OCI-LY3 (cell line): ENCODE measurements at regions not wholly inside any gene's neighbourhood (a gene's known extent, or its start where the extent isn't known, plus 50 kb on each side); places are given as distances from the start of the nearest gene placed in this dataset.
"Not testable (repeated sequence)": the region's sequence is repeated elsewhere in the genome, so short reads cannot be mapped to it uniquely, and the experiment has no call there.

ENCODE experiments used
- H2AFZ ChIP-seq: fragments of 200-600, 300-600 bp; shearing (Covaris generic); 2 replicates; pipeline ENCODE4 v1.6.0; 2014; ENCODE audit warnings: antibody characterized with exemption, low read depth, low read length
- H3K27ac ChIP-seq: fragments of 200-600, 300-600 bp; sonication (generic); 2 replicates; pipeline ENCODE4 v1.5.1; 2014; ENCODE audit warnings: mild to moderate bottlenecking, low read length, moderate library complexity, mixed read lengths
- H3K27me3 ChIP-seq: fragments of 200-600, 300-600 bp; sonication (generic); 2 replicates; pipeline ENCODE4 v1.6.1; 2014; ENCODE audit warnings: low read depth, low read length, mixed read lengths
- H3K36me3 ChIP-seq: fragments of 200-600, 300-600 bp; sonication (generic); replicated peaks from 2 replicates; pipeline ENCODE3; 2014; ENCODE audit warnings: low read depth, low read length, mixed read lengths
- H3K4me1 ChIP-seq: fragments of 300-600, 200-600 bp; sonication (generic); 2 replicates; pipeline ENCODE4 v1.6.1; 2014; ENCODE audit warnings: low read length, mixed read lengths
- H3K4me2 ChIP-seq: fragments of 200-600, 300-600 bp; sonication (generic); 2 replicates; pipeline ENCODE4 v1.6.1; 2014; ENCODE audit warnings: low read length, mixed read lengths
- H3K4me3 ChIP-seq: fragments of 300-600, 200-600 bp; sonication (generic); 2 replicates; pipeline ENCODE4 v1.5.1; 2014; ENCODE audit warnings: antibody characterized with exemption, mild to moderate bottlenecking, low read length, moderate library complexity
- H3K79me2 ChIP-seq: fragments of 300-600, 200-600 bp; shearing (Covaris generic); 2 replicates; pipeline ENCODE4 v1.6.1; 2014; ENCODE audit warnings: mild to moderate bottlenecking, low read length, mixed read lengths
- H3K9ac ChIP-seq: fragments of 300-600, 200-600 bp; shearing (Covaris generic); 2 replicates; pipeline ENCODE4 v1.6.0; 2014; ENCODE audit warnings: mild to moderate bottlenecking, low read length, moderate library complexity
- H3K9me3 ChIP-seq: fragments of 200-600, 300-600 bp; shearing (Covaris generic); 2 replicates; pipeline ENCODE4 v1.6.1; 2014; ENCODE audit warnings: low read length, mixed read lengths; ENCODE audit not compliant: insufficient read depth
- H4K20me1 ChIP-seq: fragments of 200-600, 300-600 bp; sonication (generic); 2 replicates; pipeline ENCODE4 v1.6.1; 2016; ENCODE audit warnings: low read length, mixed read lengths; ENCODE audit not compliant: insufficient read depth
- EZH2phosphoT487 ChIP-seq: fragments of 200-600 bp; shearing (Covaris generic); IDR thresholded peaks from 2 replicates; pipeline ENCODE4 v1.6.1; 2018; ENCODE audit warnings: antibody characterized with exemption, mixed run types, low read depth
- TF ChIP-seq, protein P1 (sequence below): fragments of 200-600, 300-600 bp; sonication (generic); IDR thresholded peaks from 2 replicates; pipeline ENCODE4 v1.5.1; 2014; ENCODE audit warnings: antibody characterized with exemption, low read length, low read depth

DNA sequence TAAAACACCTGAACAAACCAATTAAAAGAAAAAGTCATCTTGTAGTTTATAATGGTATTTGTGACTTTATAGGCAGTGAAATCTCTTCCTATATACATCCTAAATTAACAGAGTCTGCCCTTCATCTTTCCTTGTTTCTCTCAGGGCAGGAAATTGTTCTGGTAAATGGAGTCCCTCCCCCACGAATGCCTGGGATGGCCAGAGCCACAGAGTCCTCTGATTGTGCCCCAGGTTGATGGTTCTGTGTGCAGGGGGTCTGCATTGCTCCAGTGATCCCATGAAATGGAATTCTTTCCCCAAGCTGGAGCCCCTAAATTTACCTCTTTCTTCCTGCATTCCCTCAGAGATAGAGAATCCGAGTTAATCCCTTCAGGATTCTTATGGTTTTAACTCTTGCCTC lies 155.5 kb downstream of the MTX2 start:
- peaks cover 11% of the 10 kb centered on the region for H3K36me3 ChIP-seq
- H3K27ac ChIP-seq, result no peak overlapping the region
- no peaks in the 10 kb centered on the region for H4K20me1 ChIP-seq
- H3K4me3 ChIP-seq, result no peak overlapping the region
- peaks cover 4% of the 10 kb centered on the region; the same call in 1 of the 2 replicates for H3K4me1 ChIP-seq
- H3K4me2 ChIP-seq, result no peak overlapping the region
- no peak overlapping the region for H3K9ac ChIP-seq
- no peaks in the 10 kb centered on the region for H3K27me3 ChIP-seq
- peaks cover 6% of the 10 kb centered on the region for H3K9me3 ChIP-seq
- no peak overlapping the region for H2AFZ ChIP-seq
- H3K79me2 ChIP-seq, result no peaks in the 10 kb centered on the region
- TF ChIP-seq EZH2phosphoT487, result no peak
- TF ChIP-seq, protein P1, sequence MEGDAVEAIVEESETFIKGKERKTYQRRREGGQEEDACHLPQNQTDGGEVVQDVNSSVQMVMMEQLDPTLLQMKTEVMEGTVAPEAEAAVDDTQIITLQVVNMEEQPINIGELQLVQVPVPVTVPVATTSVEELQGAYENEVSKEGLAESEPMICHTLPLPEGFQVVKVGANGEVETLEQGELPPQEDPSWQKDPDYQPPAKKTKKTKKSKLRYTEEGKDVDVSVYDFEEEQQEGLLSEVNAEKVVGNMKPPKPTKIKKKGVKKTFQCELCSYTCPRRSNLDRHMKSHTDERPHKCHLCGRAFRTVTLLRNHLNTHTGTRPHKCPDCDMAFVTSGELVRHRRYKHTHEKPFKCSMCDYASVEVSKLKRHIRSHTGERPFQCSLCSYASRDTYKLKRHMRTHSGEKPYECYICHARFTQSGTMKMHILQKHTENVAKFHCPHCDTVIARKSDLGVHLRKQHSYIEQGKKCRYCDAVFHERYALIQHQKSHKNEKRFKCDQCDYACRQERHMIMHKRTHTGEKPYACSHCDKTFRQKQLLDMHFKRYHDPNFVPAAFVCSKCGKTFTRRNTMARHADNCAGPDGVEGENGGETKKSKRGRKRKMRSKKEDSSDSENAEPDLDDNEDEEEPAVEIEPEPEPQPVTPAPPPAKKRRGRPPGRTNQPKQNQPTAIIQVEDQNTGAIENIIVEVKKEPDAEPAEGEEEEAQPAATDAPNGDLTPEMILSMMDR, result no peak

- no peak overlapping the region for H3K27ac ChIP-seq
- H3K4me3 ChIP-seq, result no peak overlapping the region
- H3K79me2 ChIP-seq, result no peaks in the 10 kb centered on the region
- H4K20me1 ChIP-seq, result no peaks in the 10 kb centered on the region
- peaks cover 9% of the 10 kb centered on the region for H3K9me3 ChIP-seq
- no peaks in the 10 kb centered on the region for H3K27me3 ChIP-seq
- H3K9ac ChIP-seq, result no peak overlapping the region
- H3K4me2 ChIP-seq, result no peak overlapping the region
- H3K36me3 ChIP-seq, result peaks cover 11% of the 10 kb centered on the region
- H2AFZ ChIP-seq, result no peak overlapping the region
- peaks cover 4% of the 10 kb centered on the region; the same call in 1 of the 2 replicates for H3K4me1 ChIP-seq
- TF ChIP-seq, protein P1, result no peak
- no peak for TF ChIP-seq EZH2phosphoT487
Measured at GRCh38 chr2:176427549-176427948, 158.3 kb downstream of the MTX2 start.

GRCh38 chr2:176428944-176429469 lies 159.8 kb downstream of the MTX2 start:
- peaks cover 11% of the 10 kb centered on the region for H3K36me3 ChIP-seq
- H3K4me1 ChIP-seq, H3K9me3 ChIP-seq, H4K20me1 ChIP-seq, H3K9ac ChIP-seq, H3K79me2 ChIP-seq, H3K27me3 ChIP-seq, H3K4me2 ChIP-seq: not testable (repeated sequence)
- H2AFZ ChIP-seq, result 0 out of 2 replicates have a peak overlapping the region, but pooled peaks have one; percentile 10
- peak overlapping the region; percentile 6; the same call in 1 of the 2 replicates for H3K4me3 ChIP-seq
- H3K27ac ChIP-seq, result peak overlapping the region; percentile 12; the same call in 1 of the 2 replicates

DNA sequence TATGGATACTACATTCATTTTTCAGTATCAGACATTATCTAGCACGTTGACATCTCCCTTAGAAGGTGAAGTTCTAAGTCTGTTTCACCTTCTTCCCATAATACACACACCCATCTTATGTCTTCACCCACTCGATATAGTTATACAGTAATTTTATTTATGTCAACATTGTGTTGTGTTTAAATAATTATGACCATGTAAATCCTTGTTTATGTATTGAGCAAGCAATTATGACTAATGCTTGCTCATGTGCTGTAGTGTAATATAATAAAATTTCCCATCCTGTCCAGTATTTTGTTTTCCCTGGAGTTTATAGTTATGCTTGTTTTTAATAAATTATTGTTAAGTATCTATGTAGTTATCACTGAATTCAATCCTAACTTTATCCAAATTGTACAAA lies 163.2 kb downstream of the MTX2 start:
- Histone ChIP-seq H3K9me3 (peaks cover 9% of the 10 kb centered on the region), H3K79me2 (no peaks in the 10 kb centered on the region), H4K20me1 (no peaks in the 10 kb centered on the region), H3K4me3 (no peak overlapping the region), H3K27me3 (no peaks in the 10 kb centered on the region), H3K4me2 (no peak overlapping the region), H3K4me1 (peaks cover 4% of the 10 kb centered on the region; the same call in 1 of the 2 replicates), H3K9ac (no peak overlapping the region), H3K36me3 (peaks cover 11% of the 10 kb centered on the region), H3K27ac (no peak overlapping the region), H2AFZ (no peak overlapping the region)
- TF ChIP-seq, protein P1, result no peak
